Mesenchymal stem cell (in vitro differentiated cells and primary cell): ENCODE measurements at regions not wholly inside any gene's neighbourhood (a gene's known extent, or its start where the extent isn't known, plus 50 kb on each side); places are given as distances from the start of the nearest gene placed in this dataset.

ENCODE experiments used
- DNase-seq: peaks from one replicate; pipeline ENCODE4 v3.0.0-alpha.2; 2013
- H2AFZ ChIP-seq: one replicate; pipeline ENCODE4 v1.6.1; 2013; ENCODE audit warnings: low read depth, mild to moderate bottlenecking, control low read depth, inconsistent platforms, low read length, moderate library complexity
- H2AK5ac ChIP-seq: 2 replicates; pipeline ENCODE4 v1.6.1; 2013; ENCODE audit warnings: low read length, moderate library complexity, mild to moderate bottlenecking, inconsistent platforms; ENCODE audit not compliant: severe bottlenecking
- H2BK120ac ChIP-seq: one replicate; pipeline ENCODE4 v1.6.1; 2013; ENCODE audit warnings: low read depth, mild to moderate bottlenecking, inconsistent platforms, low read length, moderate library complexity
- H2BK12ac ChIP-seq, 2 experiments: one replicate each; pipeline ENCODE4 v1.6.1; 2013; ENCODE audit warnings: inconsistent platforms in 2 of 2, low read length in 2 of 2, mild to moderate bottlenecking in 2 of 2, moderate library complexity in 2 of 2, control low read depth in 1 of 2
- H2BK15ac ChIP-seq: one replicate; pipeline ENCODE4 v1.6.1; 2013; ENCODE audit warnings: mild to moderate bottlenecking, low read depth, inconsistent platforms; ENCODE audit not compliant: poor library complexity, severe bottlenecking
- H2BK5ac ChIP-seq: 2 replicates; pipeline ENCODE4 v1.6.1; 2013; ENCODE audit warnings: low read depth, mild to moderate bottlenecking, low read length, control low read depth, inconsistent platforms; ENCODE audit not compliant: poor library complexity, severe bottlenecking
- H3K14ac ChIP-seq, 2 experiments: one replicate each; pipeline ENCODE4 v1.6.1; 2013; ENCODE audit warnings: inconsistent platforms in 2 of 2, low read length in 2 of 2, control low read depth in 1 of 2, mild to moderate bottlenecking in 1 of 2, moderate library complexity in 1 of 2
- H3K18ac ChIP-seq, 2 experiments: one replicate each; pipeline ENCODE4 v1.6.1; 2013; ENCODE audit warnings: inconsistent platforms in 2 of 2, low read length in 2 of 2, control low read depth in 1 of 2, low read depth in 1 of 2, mild to moderate bottlenecking in 1 of 2
- H3K23ac ChIP-seq, 2 experiments: one replicate each; pipeline ENCODE4 v1.6.1; 2013; ENCODE audit warnings: inconsistent platforms in 2 of 2, low read length in 2 of 2, mild to moderate bottlenecking in 2 of 2, moderate library complexity in 2 of 2, control low read depth in 1 of 2
- H3K27ac ChIP-seq: 2 replicates; pipeline ENCODE4 v1.5.1; 2013; ENCODE audit warnings: mild to moderate bottlenecking, moderate library complexity, low read length, control low read depth, inconsistent platforms; ENCODE audit not compliant: poor library complexity, severe bottlenecking
- H3K27me3 ChIP-seq, 2 experiments: 2 replicates each; pipeline versions ENCODE4 v1.6.1 to v1.7.0; 2013; ENCODE audit warnings: low read length in 2 of 2, mild to moderate bottlenecking in 2 of 2, moderate library complexity in 2 of 2, control low read depth in 1 of 2, inconsistent platforms in 1 of 2; ENCODE audit not compliant: control insufficient read depth in 1 of 2, insufficient read depth in 1 of 2
- H3K36me3 ChIP-seq, 2 experiments: 2 replicates each; pipeline versions ENCODE4 v1.6.1 to v1.7.0; 2013; ENCODE audit warnings: low read length in 2 of 2, control low read depth in 1 of 2, inconsistent platforms in 1 of 2, low read depth in 1 of 2, mild to moderate bottlenecking in 1 of 2; ENCODE audit not compliant: insufficient read depth in 2 of 2, control insufficient read depth in 1 of 2
- H3K4ac ChIP-seq, 2 experiments: one replicate each; pipeline ENCODE4 v1.6.1; 2013; ENCODE audit warnings: inconsistent platforms in 2 of 2, low read length in 2 of 2, mild to moderate bottlenecking in 2 of 2, moderate library complexity in 2 of 2, control low read depth in 1 of 2, low read depth in 1 of 2
- H3K4me1 ChIP-seq: 2 replicates; pipeline ENCODE4 v1.6.1; 2013; ENCODE audit warnings: low read depth, low read length, control low read depth; ENCODE audit not compliant: control insufficient read depth, insufficient read depth
- H3K4me2 ChIP-seq: 2 replicates; pipeline ENCODE4 v1.6.1; 2013; ENCODE audit warnings: low read length, mild to moderate bottlenecking, inconsistent platforms; ENCODE audit not compliant: poor library complexity, severe bottlenecking
- H3K4me3 ChIP-seq, 2 experiments: 2 replicates each; pipeline versions ENCODE4 v1.5.1 to v1.7.0; 2013; ENCODE audit warnings: low read length in 2 of 2, mild to moderate bottlenecking in 2 of 2, control low read depth in 1 of 2, low read depth in 1 of 2; ENCODE audit not compliant: insufficient read depth in 1 of 2
- H3K79me1 ChIP-seq: replicated peaks from 2 replicates; pipeline ENCODE4 v1.6.1; 2013; ENCODE audit warnings: mild to moderate bottlenecking, control low read depth, low read length, inconsistent platforms; ENCODE audit not compliant: poor library complexity, severe bottlenecking
- H3K9ac ChIP-seq: 2 replicates; pipeline ENCODE4 v1.7.0; 2013; ENCODE audit warnings: mild to moderate bottlenecking, low read length, moderate library complexity
- H3K9me3 ChIP-seq: 2 replicates; pipeline ENCODE4 v1.7.0; 2013; ENCODE audit warnings: mild to moderate bottlenecking, low read length; ENCODE audit not compliant: control insufficient read depth
- H4K8ac ChIP-seq: one replicate; pipeline ENCODE4 v1.6.1; 2013; ENCODE audit warnings: inconsistent platforms, mild to moderate bottlenecking, low read length, moderate library complexity
- H4K91ac ChIP-seq: one replicate; pipeline ENCODE4 v1.6.1; 2013; ENCODE audit warnings: mild to moderate bottlenecking, low read length, inconsistent platforms
- WGBS: methylation state at CpG from one replicate; pipeline ENCODE4 v1.1.7; 2013; ENCODE audit warnings: mixed read lengths; 5-methylcytosine and 5-hydroxymethylcytosine counted together

- Histone ChIP-seq H3K79me1 (no peaks in the 10 kb centered on the region), H3K36me3 (no peaks in the 10 kb centered on the region), H2BK15ac (no peak overlapping the region), H2BK120ac (no peak overlapping the region), H3K14ac (no peak overlapping the region), H3K4me3 (no peak overlapping the region), H2BK12ac (no peak overlapping the region), H3K4ac (no peak overlapping the region), H2AFZ (no peak overlapping the region), H3K27me3 (no peaks in the 10 kb centered on the region), H3K9ac (no peak overlapping the region), H3K18ac (no peak overlapping the region), H4K91ac (no peak overlapping the region), H3K4me2 (no peak overlapping the region), H3K4me1 (no peaks in the 10 kb centered on the region), H3K23ac (no peak overlapping the region), H2BK5ac (no peak overlapping the region), H3K9me3 (no peaks in the 10 kb centered on the region), H2AK5ac (no peak overlapping the region), H4K8ac (no peak overlapping the region), H3K27ac (no peak overlapping the region)
- WGBS = 95% methylated on average over 5 of the region's 6 CpGs
- no peak for DNase-seq
Observed at GRCh38 chr3:59335338-59335737, 285.5 kb upstream of the CFAP20DC start.

- no peaks in the 10 kb centered on the region for H3K36me3 ChIP-seq
- no peaks in the 10 kb centered on the region for H3K4me1 ChIP-seq
- H3K79me1 ChIP-seq = no peaks in the 10 kb centered on the region
- H3K27me3 ChIP-seq = no peaks in the 10 kb centered on the region
- H2AK5ac ChIP-seq = no peak overlapping the region
- H2BK12ac ChIP-seq = no peak overlapping the region
- no peak overlapping the region for H3K9ac ChIP-seq
- H2BK120ac ChIP-seq = no peak overlapping the region
- H3K4me2 ChIP-seq = no peak overlapping the region
- no peak overlapping the region for H3K23ac ChIP-seq
- no peak overlapping the region for H3K4ac ChIP-seq
- no peak overlapping the region for H4K91ac ChIP-seq
- no peak overlapping the region for H2BK15ac ChIP-seq
- no peak overlapping the region for H3K18ac ChIP-seq
- no peak overlapping the region for H2AFZ ChIP-seq
- peak; percentile 80 for DNase-seq
- H3K9me3 ChIP-seq = no peaks in the 10 kb centered on the region
- no peak overlapping the region for H3K14ac ChIP-seq
- no CpG with 5 or more reads among the region's 2 CpGs for WGBS
- no peak overlapping the region for H3K4me3 ChIP-seq
- no peak overlapping the region for H2BK5ac ChIP-seq
- H3K27ac ChIP-seq = no peak overlapping the region
- no peak overlapping the region for H4K8ac ChIP-seq
Observed at GRCh38 chr3:59334585-59334984, 284.8 kb upstream of the CFAP20DC start.

- H3K36me3 ChIP-seq = no peaks in the 10 kb centered on the region
- H3K4me3 ChIP-seq = no peak overlapping the region
- H3K9ac ChIP-seq = no peak overlapping the region
- H3K9me3 ChIP-seq = no peaks in the 10 kb centered on the region
- DNase-seq = peak; percentile 51
- no peak overlapping the region for H2AFZ ChIP-seq
- no peak overlapping the region for H4K8ac ChIP-seq
- H3K4me2 ChIP-seq = no peak overlapping the region
- H3K27me3 ChIP-seq = no peaks in the 10 kb centered on the region
- H2BK12ac ChIP-seq = no peak overlapping the region
- H3K4me1 ChIP-seq = peaks cover 6% of the 10 kb centered on the region
- no peak overlapping the region for H3K23ac ChIP-seq
- 4% methylated on average over 3 of the region's 3 CpGs for WGBS
- peak overlapping the region; percentile 96 for H3K27ac ChIP-seq
- no peak overlapping the region for H2BK5ac ChIP-seq
- H3K18ac ChIP-seq = peak overlapping the region in 1 of 2 experiments; percentile 69
- H3K4ac ChIP-seq = no peak overlapping the region
- H2AK5ac ChIP-seq = no peak overlapping the region
- H4K91ac ChIP-seq = no peak overlapping the region
- H3K14ac ChIP-seq = no peak overlapping the region
- no peaks in the 10 kb centered on the region for H3K79me1 ChIP-seq
- no peak overlapping the region for H2BK120ac ChIP-seq
- H2BK15ac ChIP-seq = no peak overlapping the region
Observed at GRCh38 chr3:59327376-59327808, 277.6 kb upstream of the CFAP20DC start.

DNA sequence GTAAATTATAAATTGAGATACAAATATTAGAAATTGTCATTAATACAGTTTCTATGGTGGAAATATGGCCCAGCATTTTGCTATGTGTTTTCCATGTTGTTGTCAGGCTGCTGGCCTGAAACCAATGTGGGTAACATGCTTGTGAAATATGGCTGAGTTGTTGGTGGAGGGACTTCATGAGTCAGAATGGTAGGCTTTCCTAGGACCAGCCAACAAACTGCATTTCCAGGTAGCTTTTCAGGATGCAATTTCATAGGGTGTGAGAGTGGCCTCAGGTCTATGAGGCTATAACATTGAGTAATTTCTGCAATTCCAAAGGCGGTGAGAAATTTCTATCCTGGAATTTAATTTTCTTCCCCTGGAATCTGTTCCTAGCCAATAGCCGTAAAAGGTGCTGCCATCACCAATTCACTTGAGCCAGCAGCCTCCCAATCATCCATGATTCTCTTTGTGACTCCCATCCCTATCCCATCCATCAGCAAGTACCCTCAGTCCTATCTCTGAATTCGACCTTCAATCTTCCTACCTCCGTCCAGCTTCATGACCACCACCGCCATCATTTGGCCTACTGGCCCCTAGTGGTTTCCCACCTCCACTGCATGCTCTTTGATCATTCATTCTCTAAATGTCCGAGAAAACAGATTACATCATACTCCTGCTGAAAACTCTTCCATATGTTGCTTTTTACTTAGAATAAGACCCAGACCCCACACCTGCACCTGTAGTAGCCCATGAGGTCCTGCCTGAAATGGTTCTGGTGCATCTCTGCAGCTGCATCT is 276.6 kb upstream of the CFAP20DC start:
- Histone ChIP-seq H3K18ac (peak overlapping the region in 1 of 2 experiments; percentile 13), H2AFZ (no peak overlapping the region), H3K9me3 (no peaks in the 10 kb centered on the region)

More for the DNA sequence above, 276.6 kb upstream of the CFAP20DC start:
- Histone ChIP-seq H3K4me2 (no peak overlapping the region), H3K4ac (no peak overlapping the region), H3K9ac (no peak overlapping the region), H2BK15ac (no peak overlapping the region), H2BK12ac (no peak overlapping the region), H2AK5ac (peak overlapping the region; percentile 80), H3K36me3 (no peaks in the 10 kb centered on the region), H3K27ac (peak overlapping the region; percentile 96), H2BK5ac (peak overlapping the region; percentile 71), H3K27me3 (no peaks in the 10 kb centered on the region), H3K4me3 (no peak overlapping the region), H3K23ac (no peak overlapping the region), H4K91ac (no peak overlapping the region), H3K4me1 (peaks cover 6% of the 10 kb centered on the region), H3K14ac (no peak overlapping the region), H3K79me1 (no peaks in the 10 kb centered on the region), H2BK120ac (no peak overlapping the region), H4K8ac (peak overlapping the region; percentile 7)
- DNase-seq = no peak
- 80% methylated on average over 6 of the region's 6 CpGs for WGBS
